Testis (tissue), 2 donors: ENCODE measurements at regions not wholly inside any gene's neighbourhood (a gene's known extent, or its start where the extent isn't known, plus 50 kb on each side); places are given as distances from the start of the nearest gene placed in this dataset.

Experiments used
- CTCF ChIP-seq, 3 experiments: fragments of 450-650 bp in 2 of 3; fragments of 200-600 bp in 1 of 3; sonication (generic) in 1 of 3; IDR thresholded peaks; one replicate each; pipeline ENCODE4 v1.5.1; 2016 to 2019; ENCODE audit warnings: antibody characterized with exemption in 3 of 3, mild to moderate bottlenecking in 2 of 3, moderate library complexity in 1 of 3
- POLR2A ChIP-seq: fragments of 450-650 bp; IDR thresholded peaks from one replicate; pipeline ENCODE4 v1.6.1; 2017; ENCODE audit warnings: antibody characterized with exemption, mild to moderate bottlenecking, moderate library complexity

- TF ChIP-seq CTCF (IDR thresholded peaks at IDR 0.05) = no peak
- TF ChIP-seq POLR2A = no peak
Measured at GRCh38 chr5:92580814-92581213, 1000.2 kb downstream of the NR2F1-AS1 start.
